OCI-LY1 (cell line): ENCODE measurements at regions not wholly inside any gene's neighbourhood (a gene's known extent, or its start where the extent isn't known, plus 50 kb on each side); places are given as distances from the start of the nearest gene placed in this dataset.

Experiments used
- CTCF ChIP-seq: fragments of 200-600 bp; sonication (generic), shearing (Covaris generic); IDR thresholded peaks from 2 replicates; pipeline ENCODE4 v1.5.1; 2017; ENCODE audit warnings: mild to moderate bottlenecking, antibody characterized with exemption, low read length, moderate library complexity, mixed read lengths
- EZH2 ChIP-seq: fragments of 200-600 bp; sonication (generic), shearing (Covaris generic); IDR thresholded peaks from 2 replicates; pipeline ENCODE4 v1.8.0; 2017; ENCODE audit warnings: borderline replicate concordance, mixed run types, mild to moderate bottlenecking, antibody characterized with exemption, low read length, moderate library complexity, mixed read lengths

GRCh38 chr10:6328699-6329423, 126.1 kb downstream of the PFKFB3 start:
- TF ChIP-seq CTCF = no peak
- TF ChIP-seq EZH2 = no peak
